Erythroblast (primary cell): ENCODE measurements at regions not wholly inside any gene's neighbourhood (a gene's known extent, or its start where the extent isn't known, plus 50 kb on each side); places are given as distances from the start of the nearest gene placed in this dataset.

Experiments used
- GATA1 ChIP-seq: IDR thresholded peaks from 2 replicates; pipeline ENCODE4 v1.6.1; 2011; ENCODE audit warnings: low read depth, mild to moderate bottlenecking, control low read depth, low read length, moderate library complexity
- POLR2A ChIP-seq: IDR thresholded peaks from 2 replicates; pipeline ENCODE4 v1.6.1; 2011; ENCODE audit warnings: mild to moderate bottlenecking, low read length

GRCh38 chr2:239814116-239814860, 210.9 kb downstream of the NDUFA10 start:
- TF ChIP-seq POLR2A (no peak), GATA1 (no peak)
